PC-9 (cell line): ENCODE measurements at regions not wholly inside any gene's neighbourhood (a gene's known extent, or its start where the extent isn't known, plus 50 kb on each side); places are given as distances from the start of the nearest gene placed in this dataset.

Experiments used
- CTCF ChIP-seq: fragments of 200-600 bp; sonication (generic); conservative IDR thresholded peaks from 2 replicates; pipeline ENCODE4 v1.6.1; 2017; ENCODE audit warnings: mixed run types, antibody characterized with exemption, mild to moderate bottlenecking, moderate library complexity
- EZH2 ChIP-seq: fragments of 200-600 bp; sonication (generic); IDR thresholded peaks from 2 replicates; pipeline ENCODE4 v1.8.0; 2017; ENCODE audit warnings: antibody characterized with exemption, low read depth

- TF ChIP-seq CTCF (no peak), EZH2 (no peak)
Measured at GRCh38 chr4:138898282-138898681, 117.3 kb upstream of the NOCT start.
